Sigmoid colon (tissue), 4 donors: ENCODE measurements at regions not wholly inside any gene's neighbourhood (a gene's known extent, or its start where the extent isn't known, plus 50 kb on each side); places are given as distances from the start of the nearest gene placed in this dataset.

Experiments
- EP300 ChIP-seq, 4 donors: sonication (generic); formaldehyde crosslinking; IDR thresholded peaks; one replicate each; pipeline ENCODE4 v1.6.1; 2017; ENCODE audit warnings: antibody characterized with exemption in 4 of 4
- POLR2AphosphoS5 ChIP-seq, 4 donors: sonication (generic); formaldehyde crosslinking; IDR thresholded peaks; one replicate each; pipeline ENCODE4 v1.6.1; 2017; ENCODE audit warnings: antibody characterized with exemption in 4 of 4
- TF ChIP-seq, protein P1 (sequence below), 4 experiments: fragments of 450-650 bp in 3 of 4; fragments of 200-600 bp in 1 of 4; IDR thresholded peaks; one replicate each; pipeline ENCODE4 v1.5.1; 2016 to 2019; ENCODE audit warnings: antibody characterized with exemption in 4 of 4, mild to moderate bottlenecking in 3 of 4, moderate library complexity in 2 of 4

DNA sequence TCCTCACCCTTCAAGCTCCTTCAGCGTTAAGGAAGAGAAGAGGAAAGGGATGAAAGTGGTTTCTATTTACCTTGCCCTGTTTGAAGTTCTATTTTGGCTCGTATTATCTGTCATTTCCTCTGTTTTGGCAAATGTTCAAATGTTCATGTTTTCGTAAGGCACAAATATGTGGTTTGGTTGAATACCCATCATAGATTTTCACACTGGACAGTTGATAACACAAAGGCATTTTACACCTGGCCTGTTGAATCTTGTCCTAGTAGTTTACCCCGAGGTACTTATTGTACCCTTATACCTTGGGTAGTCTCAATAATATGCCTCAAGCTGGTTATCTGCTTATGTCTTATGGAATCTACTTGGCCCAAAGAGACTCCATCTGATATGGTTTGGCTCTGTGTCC is 706.9 kb downstream of the METTL15 start:
- no peak for TF ChIP-seq POLR2AphosphoS5 (IDR thresholded peaks at IDR 0.05)
- TF ChIP-seq, protein P1, sequence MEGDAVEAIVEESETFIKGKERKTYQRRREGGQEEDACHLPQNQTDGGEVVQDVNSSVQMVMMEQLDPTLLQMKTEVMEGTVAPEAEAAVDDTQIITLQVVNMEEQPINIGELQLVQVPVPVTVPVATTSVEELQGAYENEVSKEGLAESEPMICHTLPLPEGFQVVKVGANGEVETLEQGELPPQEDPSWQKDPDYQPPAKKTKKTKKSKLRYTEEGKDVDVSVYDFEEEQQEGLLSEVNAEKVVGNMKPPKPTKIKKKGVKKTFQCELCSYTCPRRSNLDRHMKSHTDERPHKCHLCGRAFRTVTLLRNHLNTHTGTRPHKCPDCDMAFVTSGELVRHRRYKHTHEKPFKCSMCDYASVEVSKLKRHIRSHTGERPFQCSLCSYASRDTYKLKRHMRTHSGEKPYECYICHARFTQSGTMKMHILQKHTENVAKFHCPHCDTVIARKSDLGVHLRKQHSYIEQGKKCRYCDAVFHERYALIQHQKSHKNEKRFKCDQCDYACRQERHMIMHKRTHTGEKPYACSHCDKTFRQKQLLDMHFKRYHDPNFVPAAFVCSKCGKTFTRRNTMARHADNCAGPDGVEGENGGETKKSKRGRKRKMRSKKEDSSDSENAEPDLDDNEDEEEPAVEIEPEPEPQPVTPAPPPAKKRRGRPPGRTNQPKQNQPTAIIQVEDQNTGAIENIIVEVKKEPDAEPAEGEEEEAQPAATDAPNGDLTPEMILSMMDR (IDR thresholded peaks at IDR 0.05), result no peak
- no peak for TF ChIP-seq EP300 (IDR thresholded peaks at IDR 0.05)
